ENCODE measurements at regions not wholly inside any gene's neighbourhood (a gene's known extent, or its start where the extent isn't known, plus 50 kb on each side); places are given as distances from the start of the nearest gene placed in this dataset.

- Mint-ChIP-seq H3K9me3 (peaks cover 6% of the 10 kb centered on the region; the same call in 2 of the 3 replicates), H3K27ac (peak overlapping the region; percentile 58; the same call in 1 of the 2 replicates), H3K27me3 (ENCODE audit: insufficient read depth, low read depth, poor library complexity) (peaks cover 11% of the 10 kb centered on the region), H3K36me3 (ENCODE audit: low read depth) (no peaks in the 10 kb centered on the region), H3K4me3 (peak overlapping the region; percentile 31; the same call in 2 of the 3 replicates), H3K4me1 (peaks cover 22% of the 10 kb centered on the region)
- Histone ChIP-seq H3F3A (replicated peaks; ENCODE audit: low read depth) (no peaks in the 10 kb centered on the region), H3K4me2 (peak overlapping the region; percentile 70), H4K20me1 (replicated peaks; ENCODE audit: insufficient read depth) (no peaks in the 10 kb centered on the region), H3K9me2 (ENCODE audit: insufficient read depth) (no peaks in the 10 kb centered on the region), H3K27me3 (ENCODE audit: insufficient read depth) (no peaks in the 10 kb centered on the region), H3K79me2 (replicated peaks; ENCODE audit: insufficient read depth) (no peaks in the 10 kb centered on the region), H3K27ac (ENCODE audit: low read depth) (no peak overlapping the region), H3K36me3 (ENCODE audit: insufficient read depth) (no peaks in the 10 kb centered on the region), H3K4me3 (peak overlapping the region; percentile 40; the same call in 1 of the 2 replicates), H3K4me1 (ENCODE audit: insufficient read depth) (peaks cover 8% of the 10 kb centered on the region), H2AFZ (peak overlapping the region; percentile 95)
- TF ChIP-seq ETS1 (IDR thresholded peaks at IDR 0.05) (no peak), STAT1 (IDR thresholded peaks at IDR 0.05; ENCODE audit: unreplicated experiment) (no peak)
- ATAC-seq (peak; percentile 92), DNase-seq (ENCODE audit: low spot score) (peak; percentile 60)
Measured at GRCh38 chr16:54411544-54411943, 125.0 kb upstream of the IRX3 start.

DNA sequence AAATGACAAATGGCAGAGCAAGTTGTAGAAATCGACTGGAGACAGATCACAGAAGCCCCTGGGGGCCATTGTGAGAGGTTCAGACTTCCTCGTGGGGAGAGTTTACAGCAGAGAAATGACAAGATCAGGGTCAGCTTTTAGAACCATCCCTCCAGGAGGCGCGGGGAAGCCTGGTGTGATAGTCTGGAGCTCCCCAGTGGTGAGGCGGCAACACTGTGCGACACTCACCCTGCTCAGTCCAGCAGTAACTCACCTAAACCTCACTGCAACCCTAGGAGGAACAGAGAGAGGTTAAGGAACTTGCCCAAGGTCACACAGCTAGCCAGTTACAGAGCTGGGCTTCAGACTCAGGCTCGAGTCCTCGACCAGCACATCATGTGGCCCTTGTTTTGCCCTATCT is 123.4 kb upstream of the IRX3 start:
- peaks cover 8% of the 10 kb centered on the region for H3K27me3 Mint-ChIP-seq (ENCODE audit: insufficient read depth, low read depth, poor library complexity)
- H3K9me3 Mint-ChIP-seq = peaks cover 3% of the 10 kb centered on the region; the same call in 1 of the 3 replicates
- no peak overlapping the region for H3K4me3 ChIP-seq
- H3K36me3 Mint-ChIP-seq (ENCODE audit: low read depth) = no peaks in the 10 kb centered on the region
- H3K27ac Mint-ChIP-seq = no peak overlapping the region
- H3K36me3 ChIP-seq (ENCODE audit: insufficient read depth) = no peaks in the 10 kb centered on the region
- no peak overlapping the region for H3K27ac ChIP-seq (ENCODE audit: low read depth)
- no peaks in the 10 kb centered on the region for H3K27me3 ChIP-seq (ENCODE audit: insufficient read depth)
- TF ChIP-seq, protein P1, sequence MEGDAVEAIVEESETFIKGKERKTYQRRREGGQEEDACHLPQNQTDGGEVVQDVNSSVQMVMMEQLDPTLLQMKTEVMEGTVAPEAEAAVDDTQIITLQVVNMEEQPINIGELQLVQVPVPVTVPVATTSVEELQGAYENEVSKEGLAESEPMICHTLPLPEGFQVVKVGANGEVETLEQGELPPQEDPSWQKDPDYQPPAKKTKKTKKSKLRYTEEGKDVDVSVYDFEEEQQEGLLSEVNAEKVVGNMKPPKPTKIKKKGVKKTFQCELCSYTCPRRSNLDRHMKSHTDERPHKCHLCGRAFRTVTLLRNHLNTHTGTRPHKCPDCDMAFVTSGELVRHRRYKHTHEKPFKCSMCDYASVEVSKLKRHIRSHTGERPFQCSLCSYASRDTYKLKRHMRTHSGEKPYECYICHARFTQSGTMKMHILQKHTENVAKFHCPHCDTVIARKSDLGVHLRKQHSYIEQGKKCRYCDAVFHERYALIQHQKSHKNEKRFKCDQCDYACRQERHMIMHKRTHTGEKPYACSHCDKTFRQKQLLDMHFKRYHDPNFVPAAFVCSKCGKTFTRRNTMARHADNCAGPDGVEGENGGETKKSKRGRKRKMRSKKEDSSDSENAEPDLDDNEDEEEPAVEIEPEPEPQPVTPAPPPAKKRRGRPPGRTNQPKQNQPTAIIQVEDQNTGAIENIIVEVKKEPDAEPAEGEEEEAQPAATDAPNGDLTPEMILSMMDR (conservative IDR thresholded peaks at IDR 0.05; ENCODE audit: low read depth in 2 of 2) = peak in 1 of 2 experiments; percentile 29; a peak in 2 of 4 replicates
- no peak for TF ChIP-seq EZH2phosphoT487 (IDR thresholded peaks at IDR 0.05; ENCODE audit: unreplicated experiment)
- no peak for TF ChIP-seq ZNF114 (CRISPR knock-in tag; IDR thresholded peaks at IDR 0.05)
- no peaks in the 10 kb centered on the region for H3K9me2 ChIP-seq (ENCODE audit: insufficient read depth)
- ATAC-seq = peak; percentile 63
- H3F3A ChIP-seq (replicated peaks; ENCODE audit: low read depth) = no peaks in the 10 kb centered on the region
- peak; percentile 17 for DNase-seq (ENCODE audit: low spot score)
- H3K4me1 ChIP-seq (ENCODE audit: insufficient read depth) = peaks cover 8% of the 10 kb centered on the region
- no peak overlapping the region for H3K4me3 Mint-ChIP-seq
- H3K4me2 ChIP-seq = no peak overlapping the region
- H2AFZ ChIP-seq = peak overlapping the region; percentile 63
- peaks cover 22% of the 10 kb centered on the region for H3K4me1 Mint-ChIP-seq
- H3K79me2 ChIP-seq (replicated peaks; ENCODE audit: insufficient read depth) = no peaks in the 10 kb centered on the region
- H4K20me1 ChIP-seq (replicated peaks; ENCODE audit: insufficient read depth) = no peaks in the 10 kb centered on the region

- Histone ChIP-seq H3F3A (replicated peaks; ENCODE audit: low read depth) (no peaks in the 10 kb centered on the region), H3K36me3 (ENCODE audit: insufficient read depth) (no peaks in the 10 kb centered on the region), H3K4me3 (no peak overlapping the region), H2AFZ (no peak overlapping the region), H3K27ac (ENCODE audit: low read depth) (no peak overlapping the region), H3K4me1 (ENCODE audit: insufficient read depth) (peaks cover 8% of the 10 kb centered on the region), H4K20me1 (replicated peaks; ENCODE audit: insufficient read depth) (no peaks in the 10 kb centered on the region), H3K79me2 (replicated peaks; ENCODE audit: insufficient read depth) (no peaks in the 10 kb centered on the region), H3K9me2 (ENCODE audit: insufficient read depth) (no peaks in the 10 kb centered on the region), H3K27me3 (ENCODE audit: insufficient read depth) (no peaks in the 10 kb centered on the region), H3K4me2 (no peak overlapping the region)
- H3K4me3 Mint-ChIP-seq = no peak overlapping the region
- DNase-seq (ENCODE audit: low spot score) (no peak), ATAC-seq (no peak)
- peaks cover 3% of the 10 kb centered on the region; the same call in 1 of the 3 replicates for H3K9me3 Mint-ChIP-seq
- no peaks in the 10 kb centered on the region for H3K36me3 Mint-ChIP-seq (ENCODE audit: low read depth)
- peaks cover 11% of the 10 kb centered on the region for H3K27me3 Mint-ChIP-seq (ENCODE audit: insufficient read depth, low read depth, poor library complexity)
- peaks cover 22% of the 10 kb centered on the region for H3K4me1 Mint-ChIP-seq
- H3K27ac Mint-ChIP-seq = no peak overlapping the region
- TF ChIP-seq ZNF462 (CRISPR knock-in tag; IDR thresholded peaks at IDR 0.05) (no peak), ZNF114 (CRISPR knock-in tag; IDR thresholded peaks at IDR 0.05) (no peak)
Measured at GRCh38 chr16:54407596-54407995, 121.0 kb upstream of the IRX3 start.
